ENCODE measurements at regions not wholly inside any gene's neighbourhood (a gene's known extent, or its start where the extent isn't known, plus 50 kb on each side); places are given as distances from the start of the nearest gene placed in this dataset.

DNA sequence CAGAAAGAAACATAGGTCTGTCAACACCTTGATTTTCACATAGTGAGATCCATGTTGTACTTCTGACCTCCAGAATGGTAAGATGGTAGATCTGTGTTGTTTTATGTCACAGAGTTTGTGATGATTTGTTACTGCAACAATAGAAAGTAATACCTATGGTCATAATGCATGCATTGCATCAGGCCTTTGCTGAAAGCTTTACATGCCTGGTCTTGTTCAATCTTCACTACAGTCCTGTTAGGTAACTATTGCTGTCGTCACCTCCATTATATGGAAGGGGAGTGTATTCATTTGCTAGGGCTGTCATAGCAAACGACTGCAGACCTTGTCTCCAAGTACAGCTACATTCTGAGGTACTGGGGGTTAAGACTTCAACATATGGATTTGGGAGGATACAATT is 243.5 kb downstream of the ANAPC1 start:
- no peaks in the 10 kb centered on the region for H3F3A ChIP-seq (ENCODE audit: low read length, unreplicated experiment)
- H2AFZ ChIP-seq (ENCODE audit: low read length) = no peak overlapping the region
- no peaks in the 10 kb centered on the region for H3K4me1 ChIP-seq (ENCODE audit: insufficient read depth, low read length)
- DNase-seq (no peak), ATAC-seq (no peak)
- H3K79me2 ChIP-seq (ENCODE audit: low read length) = no peaks in the 10 kb centered on the region
- no peaks in the 10 kb centered on the region for H3K9me2 ChIP-seq (replicated peaks; ENCODE audit: low read length)
- H3K36me3 ChIP-seq (ENCODE audit: low read depth, low read length) = no peaks in the 10 kb centered on the region
- no peaks in the 10 kb centered on the region for H3K9me3 ChIP-seq (ENCODE audit: low read length)
- TF ChIP-seq CTCF (conservative IDR thresholded peaks at IDR 0.05; ENCODE audit: low read depth, low read length) (no peak), EZH2 (IDR thresholded peaks at IDR 0.05; ENCODE audit: low read length, unreplicated experiment) (no peak), EZH2phosphoT487 (IDR thresholded peaks at IDR 0.05; ENCODE audit: borderline replicate concordance, low read length) (no peak)
- no peaks in the 10 kb centered on the region for H3K27me3 ChIP-seq (ENCODE audit: low read length)
- intact Hi-C loops (cut with micrococcal nuclease) = no loop called here
- no peak overlapping the region for H3K9ac ChIP-seq (ENCODE audit: low read length)
- no peak overlapping the region for H3K4me2 ChIP-seq (ENCODE audit: low read length)
- BruUV-seq (replicated peaks) = no TSS peak
- no peak overlapping the region for H3K4me3 ChIP-seq (ENCODE audit: low read length)
- ChIA-PET CTCF (no interaction called here), POLR2A (ENCODE audit: unreplicated experiment) (no interaction called here)
- no peak overlapping the region for H3K27ac ChIP-seq (ENCODE audit: low read length)
- H4K20me1 ChIP-seq (ENCODE audit: low read length) = no peaks in the 10 kb centered on the region

- Histone ChIP-seq H3K9ac (ENCODE audit: low read length) (no peak overlapping the region), H2AFZ (ENCODE audit: low read length) (no peak overlapping the region), H3K9me2 (replicated peaks; ENCODE audit: low read length) (no peaks in the 10 kb centered on the region), H3K9me3 (ENCODE audit: low read length) (0 out of 2 replicates have a peak, but pooled peaks cover 3% of the 10 kb centered on the region), H3F3A (ENCODE audit: low read length, unreplicated experiment) (no peaks in the 10 kb centered on the region), H3K4me1 (ENCODE audit: insufficient read depth, low read length) (no peaks in the 10 kb centered on the region), H3K79me2 (ENCODE audit: low read length) (no peaks in the 10 kb centered on the region), H3K36me3 (ENCODE audit: low read depth, low read length) (no peaks in the 10 kb centered on the region), H3K27me3 (ENCODE audit: low read length) (no peaks in the 10 kb centered on the region), H4K20me1 (ENCODE audit: low read length) (no peaks in the 10 kb centered on the region), H3K4me2 (ENCODE audit: low read length) (no peak overlapping the region), H3K4me3 (ENCODE audit: low read length) (no peak overlapping the region), H3K27ac (ENCODE audit: low read length) (no peak overlapping the region)
- POLR2A ChIA-PET (ENCODE audit: unreplicated experiment) = no interaction called here
- CTCF ChIA-PET = no interaction called here
- TF ChIP-seq CTCF (conservative IDR thresholded peaks at IDR 0.05; ENCODE audit: low read depth, low read length) = no peak
- no peak for TF ChIP-seq EZH2 (IDR thresholded peaks at IDR 0.05; ENCODE audit: low read length, unreplicated experiment)
- TF ChIP-seq EZH2phosphoT487 (IDR thresholded peaks at IDR 0.05; ENCODE audit: borderline replicate concordance, low read length) = no peak
- no peak for DNase-seq
- no peak for ATAC-seq
- intact Hi-C loops (cut with micrococcal nuclease) = no loop called here
- BruUV-seq (replicated peaks) = no TSS peak
These were observed 241.2 kb downstream of the ANAPC1 start for GRCh38 chr2:111642586-111643327.

DNA sequence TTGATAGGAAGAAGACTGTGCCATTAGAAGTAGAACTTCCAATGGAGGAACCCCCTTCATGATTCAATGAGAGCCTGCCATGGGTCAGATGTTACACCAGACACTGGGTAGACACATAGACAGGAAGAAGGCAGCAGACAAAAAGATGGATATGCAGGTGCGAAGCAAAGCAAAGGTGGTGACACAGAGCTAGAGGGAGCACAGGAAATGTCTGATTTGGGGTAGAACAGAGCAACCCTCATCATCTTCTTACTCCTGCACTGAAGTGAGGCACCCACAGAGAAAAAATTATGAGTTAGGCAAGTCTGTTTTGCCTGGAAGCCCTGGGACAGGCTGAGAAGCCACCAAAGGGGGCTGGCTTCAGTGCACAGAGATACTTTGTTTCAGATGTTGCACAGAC is 240.2 kb downstream of the ANAPC1 start:
- no peak for ATAC-seq
- TF ChIP-seq CTCF (conservative IDR thresholded peaks at IDR 0.05; ENCODE audit: low read depth, low read length) = no peak
- no peak for TF ChIP-seq EZH2 (IDR thresholded peaks at IDR 0.05; ENCODE audit: low read length, unreplicated experiment)
- TF ChIP-seq EZH2phosphoT487 (IDR thresholded peaks at IDR 0.05; ENCODE audit: borderline replicate concordance, low read length) = no peak
- Histone ChIP-seq H3K9ac (ENCODE audit: low read length) (no peak overlapping the region), H3K9me3 (ENCODE audit: low read length) (0 out of 2 replicates have a peak, but pooled peaks cover 3% of the 10 kb centered on the region), H3K4me3 (ENCODE audit: low read length) (no peak overlapping the region), H3K79me2 (ENCODE audit: low read length) (no peaks in the 10 kb centered on the region), H3K4me1 (ENCODE audit: insufficient read depth, low read length) (no peaks in the 10 kb centered on the region), H4K20me1 (ENCODE audit: low read length) (no peaks in the 10 kb centered on the region), H3K27ac (ENCODE audit: low read length) (no peak overlapping the region), H3K4me2 (ENCODE audit: low read length) (no peak overlapping the region), H3F3A (ENCODE audit: low read length, unreplicated experiment) (no peaks in the 10 kb centered on the region), H3K27me3 (ENCODE audit: low read length) (no peaks in the 10 kb centered on the region), H2AFZ (ENCODE audit: low read length) (no peak overlapping the region), H3K9me2 (replicated peaks; ENCODE audit: low read length) (no peaks in the 10 kb centered on the region), H3K36me3 (ENCODE audit: low read depth, low read length) (no peaks in the 10 kb centered on the region)
- intact Hi-C loops (cut with micrococcal nuclease) = no loop called here
- no TSS peak for BruUV-seq (replicated peaks)
- no peak for DNase-seq
- POLR2A ChIA-PET (ENCODE audit: unreplicated experiment) = no interaction called here
- CTCF ChIA-PET = no interaction called here

Measured in PC-3 (cell line).